BLaER1 treated with 17β-estradiol and CSF1 and Interleukin-3, amounts not matched to agents 10 nM and 100 nM (cell line): ENCODE measurements at regions not wholly inside any gene's neighbourhood (a gene's known extent, or its start where the extent isn't known, plus 50 kb on each side); places are given as distances from the start of the nearest gene placed in this dataset.

Experiments used
- H3K27ac ChIP-seq, 11 experiments: shearing (Covaris generic); formaldehyde crosslinking; 2 replicates each; pipeline ENCODE4 v1.8.1; 2022
- H3K27me3 ChIP-seq, 11 experiments: shearing (Covaris generic); formaldehyde crosslinking; 2 replicates each; pipeline ENCODE4 v1.8.1; 2022
- H3K36me3 ChIP-seq, 11 experiments: shearing (Covaris generic); formaldehyde crosslinking; 2 replicates each; pipeline ENCODE4 v1.8.1; 2022
- H3K4me1 ChIP-seq, 10 experiments: shearing (Covaris generic); formaldehyde crosslinking; 2 replicates each; pipeline ENCODE4 v1.8.1; 2022
- H3K4me2 ChIP-seq, 11 experiments: shearing (Covaris generic); formaldehyde crosslinking; 2 replicates each; pipeline ENCODE4 v1.8.1; 2022
- H3K4me3 ChIP-seq, 10 experiments: shearing (Covaris generic); formaldehyde crosslinking; 2 replicates each; pipeline ENCODE4 v1.8.1; 2022
- H3K9ac ChIP-seq, 11 experiments: shearing (Covaris generic); formaldehyde crosslinking; 2 replicates each; pipeline ENCODE4 v1.8.1; 2022
- H3K9me3 ChIP-seq, 11 experiments: shearing (Covaris generic); formaldehyde crosslinking; replicated peaks in 1 of 11; 2 replicates each; pipeline ENCODE4 v1.8.1; 2022
- H4K20me1 ChIP-seq, 11 experiments: shearing (Covaris generic); formaldehyde crosslinking; 2 replicates each; pipeline ENCODE4 v1.8.1; 2022
- Cebpa-rat ChIP-seq, 11 experiments: shearing (Covaris generic); IDR thresholded peaks; 2 replicates each; pipeline ENCODE4 v1.8.1; 2022

DNA sequence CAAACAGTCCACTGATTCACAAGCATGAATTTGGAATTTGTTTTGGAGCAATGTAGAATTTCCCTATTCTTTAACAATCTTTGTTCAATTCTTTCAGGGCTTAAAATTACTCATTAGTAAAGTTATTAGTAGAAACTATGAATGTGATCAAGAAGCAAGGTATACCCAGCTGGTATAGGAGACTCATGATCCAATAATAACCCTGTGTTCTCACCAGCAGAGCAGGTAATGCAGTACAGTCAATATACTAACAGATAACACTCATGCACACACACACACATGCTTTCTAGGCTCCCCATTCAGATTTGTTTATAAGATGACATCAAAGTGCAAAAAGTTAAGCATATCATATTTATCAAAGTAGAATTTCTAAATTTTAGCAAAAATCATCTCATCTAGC is 445.2 kb downstream of the ELAVL2 start:
- TF ChIP-seq Cebpa-rat (IDR thresholded peaks at IDR 0.05): no peak
- H3K27me3 ChIP-seq: no peaks in the 10 kb centered on the region
- no peak overlapping the region for H3K4me2 ChIP-seq
- no peaks in the 10 kb centered on the region for H3K9me3 ChIP-seq
- H3K4me3 ChIP-seq: no peak overlapping the region
- no peak overlapping the region for H3K27ac ChIP-seq
- no peaks in the 10 kb centered on the region for H4K20me1 ChIP-seq
- H3K36me3 ChIP-seq: no peaks in the 10 kb centered on the region
- no peak overlapping the region for H3K9ac ChIP-seq
- H3K4me1 ChIP-seq: no peaks in the 10 kb centered on the region

DNA sequence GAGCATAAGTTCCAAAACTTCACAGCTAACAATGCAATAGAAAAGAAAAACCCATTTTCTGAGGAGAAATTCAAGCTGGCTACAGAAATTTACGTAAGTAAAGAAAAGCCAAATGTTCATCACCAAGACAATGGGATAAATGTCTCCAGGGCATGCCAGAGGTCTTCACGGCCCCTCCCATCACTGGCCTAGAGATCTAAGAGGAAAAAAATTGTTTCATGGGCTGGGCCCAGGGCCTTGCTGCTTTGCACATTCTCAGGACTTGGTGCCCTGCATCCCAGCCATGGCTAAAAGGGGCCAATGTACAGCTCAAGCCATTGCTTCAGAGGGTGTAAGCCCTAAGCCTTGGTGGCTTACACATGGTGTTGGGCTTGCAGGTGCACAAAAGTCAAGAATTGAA is 443.6 kb downstream of the ELAVL2 start:
- TF ChIP-seq Cebpa-rat (IDR thresholded peaks at IDR 0.05): no peak
- Histone ChIP-seq H4K20me1 (no peaks in the 10 kb centered on the region), H3K4me1 (no peaks in the 10 kb centered on the region), H3K4me3 (no peak overlapping the region), H3K27me3 (no peaks in the 10 kb centered on the region), H3K9me3 (no peaks in the 10 kb centered on the region), H3K4me2 (no peak overlapping the region), H3K36me3 (no peaks in the 10 kb centered on the region), H3K27ac (no peak overlapping the region), H3K9ac (no peak overlapping the region)

DNA sequence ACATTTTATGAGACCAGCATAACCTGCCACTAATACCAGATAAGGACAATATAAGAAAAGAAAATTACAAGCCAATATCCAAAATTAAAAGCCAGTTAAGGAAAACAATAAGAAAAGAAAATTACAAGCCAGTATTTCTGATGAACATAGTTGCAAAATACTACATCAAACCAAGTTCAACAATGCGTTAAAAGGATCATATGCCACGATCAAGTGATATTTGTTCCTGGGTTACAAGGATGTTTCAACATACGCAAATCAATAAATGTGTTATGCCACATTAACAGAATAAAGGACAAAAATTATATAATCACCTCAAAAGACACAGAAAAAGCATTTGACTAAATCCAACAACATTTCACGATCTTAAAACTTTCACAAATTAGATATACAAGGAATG is 431.9 kb downstream of the ELAVL2 start:
- Histone ChIP-seq H3K36me3 (no peaks in the 10 kb centered on the region), H3K27ac (no peak overlapping the region), H3K4me3 (no peak overlapping the region), H3K9me3 (no peaks in the 10 kb centered on the region), H3K4me2 (no peak overlapping the region), H4K20me1 (no peaks in the 10 kb centered on the region), H3K9ac (no peak overlapping the region), H3K4me1 (no peaks in the 10 kb centered on the region), H3K27me3 (no peaks in the 10 kb centered on the region)
- no peak for TF ChIP-seq Cebpa-rat (IDR thresholded peaks at IDR 0.05)

DNA sequence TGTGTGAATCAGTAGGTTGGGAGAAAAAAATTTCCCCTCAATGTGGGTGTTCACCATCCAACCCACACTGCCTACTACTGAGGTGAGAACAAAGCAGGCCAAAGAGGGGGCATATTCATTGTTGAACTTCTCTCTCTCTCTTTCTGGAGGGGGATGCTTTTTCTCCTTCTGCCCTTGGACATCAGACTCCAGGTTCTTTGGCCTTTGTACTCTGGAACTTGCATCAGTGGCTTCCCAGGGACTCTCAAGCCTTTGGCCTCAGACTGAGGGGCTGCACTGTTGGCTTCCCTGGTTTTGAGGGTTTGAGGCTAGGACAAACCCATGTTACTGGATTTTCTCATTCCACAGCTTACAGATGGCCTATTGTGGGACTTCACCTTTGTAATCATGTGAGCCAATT is 417.2 kb downstream of the ELAVL2 start:
- no peaks in the 10 kb centered on the region for H4K20me1 ChIP-seq
- no peak overlapping the region for H3K4me2 ChIP-seq
- no peaks in the 10 kb centered on the region for H3K9me3 ChIP-seq
- H3K9ac ChIP-seq: no peak overlapping the region
- no peak for TF ChIP-seq Cebpa-rat (IDR thresholded peaks at IDR 0.05)
- no peaks in the 10 kb centered on the region for H3K4me1 ChIP-seq
- no peak overlapping the region for H3K4me3 ChIP-seq
- no peaks in the 10 kb centered on the region for H3K27me3 ChIP-seq
- no peak overlapping the region for H3K27ac ChIP-seq
- H3K36me3 ChIP-seq: no peaks in the 10 kb centered on the region

DNA sequence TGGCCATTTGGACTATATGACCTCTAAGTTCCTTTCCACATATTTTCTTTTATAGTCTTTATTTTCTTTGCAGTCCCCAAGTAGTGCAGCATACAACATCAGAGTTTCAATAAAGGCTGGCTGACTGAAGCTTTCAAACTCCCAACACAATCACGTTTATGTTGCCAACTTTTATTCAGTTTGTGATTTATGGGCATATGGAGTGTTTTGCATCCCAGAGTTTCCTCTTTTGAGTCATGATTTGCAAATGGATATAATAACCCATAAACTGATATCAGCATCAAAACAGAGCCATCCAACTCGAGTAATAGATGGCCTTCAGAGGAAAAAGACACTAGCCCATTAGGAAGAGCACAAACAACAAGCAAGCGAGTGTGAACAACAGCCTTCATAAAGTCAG is 414.0 kb downstream of the ELAVL2 start:
- Histone ChIP-seq H3K4me3 (no peak overlapping the region), H3K9ac (no peak overlapping the region), H4K20me1 (no peaks in the 10 kb centered on the region), H3K36me3 (no peaks in the 10 kb centered on the region), H3K9me3 (no peaks in the 10 kb centered on the region), H3K27ac (no peak overlapping the region), H3K4me1 (no peaks in the 10 kb centered on the region), H3K27me3 (no peaks in the 10 kb centered on the region), H3K4me2 (no peak overlapping the region)
- no peak for TF ChIP-seq Cebpa-rat (IDR thresholded peaks at IDR 0.05)

DNA sequence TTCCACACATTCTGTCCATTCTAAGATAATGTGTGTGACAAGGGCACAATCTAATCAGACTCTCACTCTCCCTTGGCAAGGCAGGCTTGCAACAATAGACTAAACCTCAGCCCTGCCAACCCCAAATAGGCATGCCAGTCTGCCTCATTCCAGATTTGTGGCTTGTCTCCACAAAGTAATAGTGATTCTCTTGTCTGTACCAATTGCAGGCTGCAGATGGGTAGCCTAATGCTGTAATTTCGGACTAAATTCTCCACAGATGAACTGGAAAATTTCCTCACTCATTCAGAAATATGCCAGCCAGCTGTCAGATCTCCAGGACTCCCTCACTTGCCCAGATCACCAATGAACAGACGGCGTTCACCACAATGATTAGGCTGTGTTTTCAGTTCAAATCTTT is 413.6 kb downstream of the ELAVL2 start:
- Histone ChIP-seq H3K9me3 (no peaks in the 10 kb centered on the region), H3K9ac (no peak overlapping the region), H3K36me3 (no peaks in the 10 kb centered on the region), H3K27ac (no peak overlapping the region), H3K4me3 (no peak overlapping the region), H3K4me2 (no peak overlapping the region), H3K27me3 (no peaks in the 10 kb centered on the region), H4K20me1 (no peaks in the 10 kb centered on the region), H3K4me1 (no peaks in the 10 kb centered on the region)
- TF ChIP-seq Cebpa-rat (IDR thresholded peaks at IDR 0.05): no peak

DNA sequence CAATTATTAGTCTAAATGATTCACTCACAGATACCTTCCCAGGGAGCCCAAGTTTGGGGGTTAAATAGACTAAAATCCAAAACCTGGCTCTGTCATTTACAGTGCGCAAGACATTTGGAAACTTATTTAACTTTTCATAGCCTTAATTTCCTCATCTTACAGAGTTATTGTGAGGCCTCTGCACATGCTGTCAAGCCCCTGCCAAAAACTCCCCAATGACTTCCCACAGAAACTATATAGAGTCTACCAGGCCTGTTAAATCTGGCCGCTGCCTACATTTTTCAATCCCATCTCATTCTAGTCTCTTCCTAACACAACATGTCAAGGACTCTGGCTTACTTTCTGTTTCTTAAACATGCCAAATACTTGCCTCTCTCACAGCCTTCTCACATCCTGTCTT is 412.5 kb downstream of the ELAVL2 start:
- H3K9me3 ChIP-seq: no peaks in the 10 kb centered on the region
- H3K27ac ChIP-seq: no peak overlapping the region
- no peaks in the 10 kb centered on the region for H3K36me3 ChIP-seq
- H3K4me2 ChIP-seq: no peak overlapping the region
- no peak overlapping the region for H3K9ac ChIP-seq
- no peak for TF ChIP-seq Cebpa-rat (IDR thresholded peaks at IDR 0.05)
- no peaks in the 10 kb centered on the region for H3K27me3 ChIP-seq
- no peaks in the 10 kb centered on the region for H3K4me1 ChIP-seq
- H4K20me1 ChIP-seq: no peaks in the 10 kb centered on the region
- H3K4me3 ChIP-seq: no peak overlapping the region

DNA sequence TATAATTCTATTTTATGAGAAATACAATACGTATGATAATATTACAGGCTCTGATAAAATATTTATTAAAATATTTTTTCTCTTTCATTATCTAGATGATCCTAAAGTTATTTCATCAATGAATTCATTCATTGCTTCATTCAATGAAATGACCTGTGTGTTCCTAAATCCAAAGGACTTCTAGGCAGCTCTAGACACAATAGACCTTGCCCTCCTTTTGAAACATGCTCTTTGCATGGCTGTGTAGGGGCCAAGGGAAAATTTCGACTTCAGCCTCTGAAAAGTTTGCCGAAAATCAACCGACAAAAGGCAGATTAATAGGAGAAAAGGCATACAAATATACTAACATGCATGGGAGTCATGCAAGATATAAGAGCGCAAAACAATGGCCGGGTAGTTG is 402.0 kb downstream of the ELAVL2 start:
- Histone ChIP-seq H3K4me2 (no peak overlapping the region), H3K9ac (no peak overlapping the region), H4K20me1 (no peaks in the 10 kb centered on the region), H3K9me3 (no peaks in the 10 kb centered on the region), H3K27ac (no peak overlapping the region), H3K36me3 (no peaks in the 10 kb centered on the region), H3K4me1 (no peaks in the 10 kb centered on the region), H3K4me3 (no peak overlapping the region), H3K27me3 (no peaks in the 10 kb centered on the region)
- TF ChIP-seq Cebpa-rat (IDR thresholded peaks at IDR 0.05): no peak

DNA sequence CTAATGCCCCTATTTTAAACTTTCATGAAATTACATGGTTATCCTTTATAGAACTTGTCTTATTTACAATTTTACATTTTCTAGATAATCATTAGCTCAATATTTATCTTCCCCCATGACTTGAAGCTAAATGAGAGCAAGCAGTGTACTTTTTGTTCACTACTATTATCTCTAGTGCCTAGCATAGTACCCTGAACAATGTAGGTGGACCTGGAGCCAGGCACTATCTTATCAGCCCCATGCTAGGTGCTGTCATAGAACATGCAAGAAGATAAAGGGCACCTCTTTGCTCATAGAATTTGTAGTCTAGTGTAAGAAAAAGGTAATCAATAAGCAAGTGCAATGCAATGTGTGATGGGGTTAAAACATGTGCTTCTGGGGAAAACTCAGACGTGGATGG is 399.9 kb downstream of the ELAVL2 start:
- no peak for TF ChIP-seq Cebpa-rat (IDR thresholded peaks at IDR 0.05)
- Histone ChIP-seq H3K4me1 (no peaks in the 10 kb centered on the region), H4K20me1 (no peaks in the 10 kb centered on the region), H3K9ac (no peak overlapping the region), H3K36me3 (no peaks in the 10 kb centered on the region), H3K4me3 (no peak overlapping the region), H3K4me2 (no peak overlapping the region), H3K27ac (no peak overlapping the region), H3K27me3 (no peaks in the 10 kb centered on the region), H3K9me3 (no peaks in the 10 kb centered on the region)

DNA sequence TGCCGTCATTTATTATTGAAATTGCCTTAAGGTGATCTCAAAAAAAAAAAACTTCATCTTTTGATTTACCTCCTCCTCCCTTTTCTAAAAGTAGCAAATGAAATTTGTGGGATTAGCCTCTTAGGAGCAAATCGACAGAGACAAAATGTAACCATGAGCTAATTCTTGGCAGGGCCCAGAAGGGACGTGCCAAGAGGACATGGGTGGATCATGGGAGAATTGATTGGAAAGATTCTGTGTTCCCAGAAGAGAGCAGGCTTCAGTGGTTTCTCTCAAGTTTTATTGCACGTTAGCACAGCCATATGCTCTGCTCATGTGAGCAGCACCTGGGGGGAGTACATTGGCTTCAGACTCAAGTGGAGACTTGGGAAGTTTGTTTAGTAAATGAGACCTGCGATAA is 394.6 kb downstream of the ELAVL2 start:
- no peaks in the 10 kb centered on the region for H4K20me1 ChIP-seq
- no peak overlapping the region for H3K27ac ChIP-seq
- TF ChIP-seq Cebpa-rat (IDR thresholded peaks at IDR 0.05): no peak

DNA sequence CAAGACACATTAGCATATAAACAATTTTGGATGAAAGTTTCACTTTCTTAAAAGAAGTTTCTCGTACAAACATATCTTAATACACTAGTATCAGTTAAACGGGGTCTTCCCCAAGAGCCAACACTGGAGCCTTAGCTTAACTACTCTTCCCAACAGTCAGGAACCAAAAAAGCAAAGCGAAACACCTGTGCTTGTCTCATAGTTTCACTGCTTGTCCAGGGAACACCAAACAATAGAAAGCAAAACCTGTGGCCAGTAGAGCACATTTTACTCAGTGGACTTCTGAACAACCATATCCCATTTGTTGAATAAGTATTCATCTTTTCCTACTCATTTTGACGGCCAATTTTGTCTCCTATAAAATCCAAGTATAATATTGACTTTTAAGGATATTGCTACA is 391.4 kb downstream of the ELAVL2 start:
- Histone ChIP-seq H3K4me3 (no peak overlapping the region), H3K36me3 (no peaks in the 10 kb centered on the region), H3K9ac (no peak overlapping the region), H3K9me3 (no peaks in the 10 kb centered on the region), H3K27me3 (no peaks in the 10 kb centered on the region), H3K4me1 (no peaks in the 10 kb centered on the region), H3K27ac (no peak overlapping the region), H3K4me2 (no peak overlapping the region), H4K20me1 (no peaks in the 10 kb centered on the region)
- no peak for TF ChIP-seq Cebpa-rat (IDR thresholded peaks at IDR 0.05)

More for the DNA sequence above, 394.6 kb downstream of the ELAVL2 start:
- Histone ChIP-seq H3K4me1 (no peaks in the 10 kb centered on the region), H3K9ac (no peak overlapping the region), H3K36me3 (no peaks in the 10 kb centered on the region), H3K9me3 (no peaks in the 10 kb centered on the region), H3K4me3 (no peak overlapping the region), H3K27me3 (no peaks in the 10 kb centered on the region), H3K4me2 (no peak overlapping the region)
